Pancreas (tissue), 10 donors: ENCODE measurements at regions not wholly inside any gene's neighbourhood (a gene's known extent, or its start where the extent isn't known, plus 50 kb on each side); places are given as distances from the start of the nearest gene placed in this dataset.

Experiments used
- ATAC-seq, 4 donors: fragments of 200-7000 bp; cut with Tn5 transposase; one replicate each; pipeline versions ENCODE4 v1.8.0 to v1.9.1; 2020; ENCODE audit warnings: mild to moderate bottlenecking in 4 of 4, moderate library complexity in 4 of 4
- DNase-seq, 6 donors: peaks; one replicate each; pipeline ENCODE4 v3.0.0-alpha.2; 2020
- FAIRE-seq: peaks from 2 replicates; lab custom pipeline; 2012; peaks lifted over from hg19 to GRCh38; lab: Jason Lieb, UNC
- H3K27ac ChIP-seq, 4 donors: fragments of 200-600 bp; sonication (generic); 1 replicate in 3 of 4; 2 replicates in 1 of 4; pipeline versions ENCODE4 v1.5.0 to v1.8.0; 2020
- H3K27me3 ChIP-seq, 4 donors: fragments of 200-600 bp; one replicate each; pipeline ENCODE4 v1.8.0; 2021
- H3K36me3 ChIP-seq, 3 donors: fragments of 200-600 bp; sonication (generic) in 1 of 3; one replicate each; pipeline versions ENCODE4 v1.5.0 to v1.8.0; 2020 to 2021
- H3K4me1 ChIP-seq, 3 donors: fragments of 200-600 bp; one replicate each; pipeline ENCODE4 v1.8.0; 2021
- H3K4me3 ChIP-seq, 4 donors: fragments of 200-600 bp; sonication (generic) in 2 of 4; one replicate each; pipeline versions ENCODE4 v1.5.0 to v1.8.0; 2020 to 2021
- H3K9me3 ChIP-seq, 4 donors: fragments of 200-600 bp; one replicate each; pipeline ENCODE4 v1.8.0; 2021
- WGBS, 2 donors: extraction: QIAGEN DNeasy Blood & Tissue Kit; methylation state at CpG; one replicate each; pipeline ENCODE4 v1.1.7; 2013; 5-methylcytosine and 5-hydroxymethylcytosine counted together
- intact Hi-C, 3 donors: fragments of 100-400 bp; cut with DNase I; formaldehyde crosslinking; loops; one replicate each; pipeline versions ENCODE4 v1.11.1 to v1.14.2; 2022
- TF ChIP-seq, protein P1 (sequence below), 4 donors: fragments of 200-600 bp; sonication (generic) in 3 of 4; IDR thresholded peaks; one replicate each; pipeline versions ENCODE4 v1.5.0 to v1.8.0; 2021; ENCODE audit warnings: antibody characterized with exemption in 4 of 4
- donor health status: healthy with polysubstance abuse.
- donor health status: DM: no; HTN: no; CAD: no; lungs with moderate emphysema.
- donor health status: DM: no; HTN: no; CAD: no.
- donor health status: control.
- donor health status: control.
- donor health status: Bipolar disorder and iron deficiency.
- donor health status: DM: yes; HTN: yes; CAD: no.
- donor health status: DM: no; HTN: no; CAD: no.
- donor health status: DM: no; HTN: no; CAD: no.
- donor health status: DM: yes; HTN: yes; CAD: no.

- H3K4me3 ChIP-seq: no peak overlapping the region
- no peaks in the 10 kb centered on the region for H3K36me3 ChIP-seq
- ATAC-seq: no peak
- H3K9me3 ChIP-seq: no peaks in the 10 kb centered on the region
- H3K4me1 ChIP-seq: no peaks in the 10 kb centered on the region
- FAIRE-seq: no peak
- intact Hi-C loops: no loop called here
- H3K27me3 ChIP-seq: no peaks in the 10 kb centered on the region
- no peak for DNase-seq
- 81 to 82% methylated on average over 6 of the region's 6 CpGs for WGBS, 2 donors
- H3K27ac ChIP-seq: no peak overlapping the region
- TF ChIP-seq, protein P1, sequence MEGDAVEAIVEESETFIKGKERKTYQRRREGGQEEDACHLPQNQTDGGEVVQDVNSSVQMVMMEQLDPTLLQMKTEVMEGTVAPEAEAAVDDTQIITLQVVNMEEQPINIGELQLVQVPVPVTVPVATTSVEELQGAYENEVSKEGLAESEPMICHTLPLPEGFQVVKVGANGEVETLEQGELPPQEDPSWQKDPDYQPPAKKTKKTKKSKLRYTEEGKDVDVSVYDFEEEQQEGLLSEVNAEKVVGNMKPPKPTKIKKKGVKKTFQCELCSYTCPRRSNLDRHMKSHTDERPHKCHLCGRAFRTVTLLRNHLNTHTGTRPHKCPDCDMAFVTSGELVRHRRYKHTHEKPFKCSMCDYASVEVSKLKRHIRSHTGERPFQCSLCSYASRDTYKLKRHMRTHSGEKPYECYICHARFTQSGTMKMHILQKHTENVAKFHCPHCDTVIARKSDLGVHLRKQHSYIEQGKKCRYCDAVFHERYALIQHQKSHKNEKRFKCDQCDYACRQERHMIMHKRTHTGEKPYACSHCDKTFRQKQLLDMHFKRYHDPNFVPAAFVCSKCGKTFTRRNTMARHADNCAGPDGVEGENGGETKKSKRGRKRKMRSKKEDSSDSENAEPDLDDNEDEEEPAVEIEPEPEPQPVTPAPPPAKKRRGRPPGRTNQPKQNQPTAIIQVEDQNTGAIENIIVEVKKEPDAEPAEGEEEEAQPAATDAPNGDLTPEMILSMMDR (IDR thresholded peaks at IDR 0.05): no peak
Measured at GRCh38 chr13:109545931-109546330, 240.5 kb downstream of the IRS2 start.

DNA sequence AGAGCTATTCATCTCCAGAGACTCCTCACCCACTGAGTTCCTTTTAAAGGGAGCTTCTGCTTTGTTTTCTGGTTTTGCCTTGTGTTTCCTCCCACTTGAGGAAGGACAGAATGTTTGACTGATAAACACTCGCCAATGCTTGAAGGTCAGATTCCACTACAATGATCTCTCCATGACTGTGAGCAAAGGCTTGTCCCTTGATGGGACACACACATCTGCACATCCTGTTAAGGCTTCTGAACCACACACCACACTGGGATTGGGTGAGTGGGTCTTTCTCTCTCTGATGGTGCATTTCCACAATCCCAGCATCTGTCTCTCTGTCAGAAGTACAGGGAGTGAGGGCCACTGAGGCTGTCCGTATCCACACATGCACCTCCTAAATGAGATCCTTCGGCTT is 245.3 kb downstream of the IRS2 start:
- TF ChIP-seq, protein P1 (IDR thresholded peaks at IDR 0.05): no peak
- H3K9me3 ChIP-seq: no peaks in the 10 kb centered on the region
- DNase-seq: no peak
- no peaks in the 10 kb centered on the region for H3K4me1 ChIP-seq
- H3K36me3 ChIP-seq: no peaks in the 10 kb centered on the region
- intact Hi-C loops: no loop called here
- FAIRE-seq: no peak
- H3K27ac ChIP-seq: no peak overlapping the region
- H3K27me3 ChIP-seq: no peaks in the 10 kb centered on the region
- WGBS, 2 donors: 68 to 83% methylated on average over 3 of the region's 3 CpGs
- H3K4me3 ChIP-seq: no peak overlapping the region
- no peak for ATAC-seq

- intact Hi-C loops: no loop called here
- 31 to 34% methylated on average over 12 of the region's 12 CpGs for WGBS, 2 donors
- Histone ChIP-seq H3K9me3 (no peaks in the 10 kb centered on the region), H3K36me3 (no peaks in the 10 kb centered on the region), H3K4me1 (no peaks in the 10 kb centered on the region), H3K4me3 (no peak overlapping the region), H3K27me3 (no peaks in the 10 kb centered on the region), H3K27ac (no peak overlapping the region)
- ATAC-seq (no peak), FAIRE-seq (no peak), DNase-seq (no peak)
- TF ChIP-seq, protein P1 (IDR thresholded peaks at IDR 0.05): no peak
Measured at GRCh38 chr13:109537584-109537983, 248.8 kb downstream of the IRS2 start.

- Histone ChIP-seq H3K27me3 (no peaks in the 10 kb centered on the region), H3K36me3 (no peaks in the 10 kb centered on the region), H3K9me3 (no peaks in the 10 kb centered on the region), H3K27ac (no peak overlapping the region), H3K4me1 (no peaks in the 10 kb centered on the region), H3K4me3 (no peak overlapping the region)
- FAIRE-seq (no peak), ATAC-seq (no peak), DNase-seq (no peak)
- WGBS, 2 donors: 79 to 89% methylated on average over 11 of the region's 11 CpGs
- intact Hi-C loops: no loop called here
- TF ChIP-seq, protein P1 (IDR thresholded peaks at IDR 0.05): no peak
Measured at GRCh38 chr13:109533350-109533749, 253.0 kb downstream of the IRS2 start.

DNA sequence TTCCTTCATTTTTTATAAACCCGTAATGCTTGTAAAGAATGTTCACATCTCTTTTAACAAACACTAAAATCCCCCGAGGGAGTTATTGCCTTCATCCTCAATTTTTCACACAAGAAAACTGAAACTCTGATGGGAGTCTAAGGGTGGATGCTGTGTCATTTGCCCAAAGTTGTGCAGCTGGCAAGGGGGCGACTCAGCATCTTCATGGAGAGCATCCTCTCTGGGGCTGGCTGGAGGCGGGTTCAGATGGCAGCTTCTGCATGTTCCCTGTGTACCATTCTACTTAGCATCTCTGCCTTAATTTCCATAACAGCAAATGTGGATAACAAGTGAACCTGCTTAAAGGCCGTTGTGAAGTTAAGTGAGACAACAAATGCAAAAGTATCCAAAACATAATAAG is 256.4 kb downstream of the IRS2 start:
- intact Hi-C loops: no loop called here
- Histone ChIP-seq H3K4me1 (no peaks in the 10 kb centered on the region), H3K4me3 (no peak overlapping the region), H3K27me3 (no peaks in the 10 kb centered on the region), H3K36me3 (no peaks in the 10 kb centered on the region), H3K27ac (no peak overlapping the region), H3K9me3 (no peaks in the 10 kb centered on the region)
- TF ChIP-seq, protein P1 (IDR thresholded peaks at IDR 0.05): no peak
- DNase-seq: no peak
- no peak for ATAC-seq
- WGBS, 2 donors: 70 to 86% methylated on average over 5 of the region's 5 CpGs
- no peak for FAIRE-seq
